Mucosa of rectum (tissue), 2 donors: ENCODE measurements at regions not wholly inside any gene's neighbourhood (a gene's known extent, or its start where the extent isn't known, plus 50 kb on each side); places are given as distances from the start of the nearest gene placed in this dataset.
"Not testable (repeated sequence)": the region's sequence is repeated elsewhere in the genome, so short reads cannot be mapped to it uniquely, and the experiment has no call there.

Source experiments
- H3K27ac ChIP-seq, 2 donors: one replicate each; pipeline ENCODE4 v1.7.0; 2013; ENCODE audit warnings: inconsistent platforms in 2 of 2, low read depth in 2 of 2, low read length in 2 of 2
- H3K27me3 ChIP-seq, 2 donors: one replicate each; pipeline ENCODE4 v1.7.0; 2013; ENCODE audit warnings: low read length in 2 of 2; ENCODE audit not compliant: control insufficient read depth in 2 of 2, insufficient read depth in 2 of 2
- H3K36me3 ChIP-seq, 2 donors: one replicate each; pipeline ENCODE4 v1.7.0; 2013; ENCODE audit warnings: low read length in 2 of 2; ENCODE audit not compliant: control insufficient read depth in 2 of 2, insufficient read depth in 2 of 2
- H3K4me1 ChIP-seq, 2 donors: one replicate each; pipeline ENCODE4 v1.7.0; 2013; ENCODE audit warnings: low read length in 2 of 2, mild to moderate bottlenecking in 1 of 2; ENCODE audit not compliant: control insufficient read depth in 2 of 2, insufficient read depth in 2 of 2
- H3K4me3 ChIP-seq, 2 donors: one replicate each; pipeline ENCODE4 v1.7.0; 2013; ENCODE audit warnings: low read length in 2 of 2
- H3K9ac ChIP-seq, 2 donors: one replicate each; pipeline ENCODE4 v1.7.0; 2013; ENCODE audit warnings: low read length in 2 of 2, low read depth in 1 of 2, mild to moderate bottlenecking in 1 of 2
- H3K9me3 ChIP-seq, 2 donors: one replicate each; pipeline ENCODE4 v1.7.0; 2013; ENCODE audit warnings: low read length in 2 of 2; ENCODE audit not compliant: control insufficient read depth in 2 of 2
- donor health status: healthy.
- donor health status: Normal muscosa, but diverticular disease.

- Histone ChIP-seq H3K9ac (no peak overlapping the region), H3K4me3 (no peak overlapping the region), H3K36me3 (no peaks in the 10 kb centered on the region), H3K27ac (no peak overlapping the region), H3K4me1 (no peaks in the 10 kb centered on the region), H3K27me3 (peaks cover 0 to 2% of the 10 kb centered on the region in 2 donors), H3K9me3 (no peaks in the 10 kb centered on the region)
These were observed 107.5 kb downstream of the SPP2 start for GRCh38 chr2:234157817-234158588.

GRCh38 chr2:234156326-234156725 lies 105.8 kb downstream of the SPP2 start:
- Histone ChIP-seq H3K4me3 (no peak overlapping the region), H3K9ac (no peak overlapping the region), H3K27me3 (peaks cover 0 to under 1% of the 10 kb centered on the region in 2 donors), H3K36me3 (no peaks in the 10 kb centered on the region), H3K27ac (no peak overlapping the region), H3K4me1 (no peaks in the 10 kb centered on the region), H3K9me3 (no peaks in the 10 kb centered on the region)

- H3K9me3 ChIP-seq, H3K9ac ChIP-seq, H3K27me3 ChIP-seq, H3K36me3 ChIP-seq, H3K4me3 ChIP-seq, H3K27ac ChIP-seq, H3K4me1 ChIP-seq: not testable (repeated sequence)
These were observed 102.3 kb downstream of the SPP2 start for GRCh38 chr2:234152835-234153234.

- H3K4me1 ChIP-seq: no peaks in the 10 kb centered on the region
- no peaks in the 10 kb centered on the region for H3K27me3 ChIP-seq
- H3K9ac ChIP-seq: no peak overlapping the region
- no peak overlapping the region for H3K4me3 ChIP-seq
- H3K36me3 ChIP-seq: no peaks in the 10 kb centered on the region
- no peak overlapping the region for H3K27ac ChIP-seq
- no peaks in the 10 kb centered on the region for H3K9me3 ChIP-seq
These were observed 96.9 kb downstream of the SPP2 start for GRCh38 chr2:234147335-234147861.

- H3K9ac ChIP-seq: no peak overlapping the region
- H3K9me3 ChIP-seq: no peaks in the 10 kb centered on the region
- H3K4me1 ChIP-seq: no peaks in the 10 kb centered on the region
- no peak overlapping the region for H3K27ac ChIP-seq
- no peaks in the 10 kb centered on the region for H3K36me3 ChIP-seq
- no peak overlapping the region for H3K4me3 ChIP-seq
- no peaks in the 10 kb centered on the region for H3K27me3 ChIP-seq
These were observed 95.8 kb downstream of the SPP2 start for GRCh38 chr2:234146087-234146826.

GRCh38 chr2:234145511-234145910 lies 95.0 kb downstream of the SPP2 start:
- no peaks in the 10 kb centered on the region for H3K9me3 ChIP-seq
- no peaks in the 10 kb centered on the region for H3K4me1 ChIP-seq
- H3K27me3 ChIP-seq: no peaks in the 10 kb centered on the region
- H3K27ac ChIP-seq: no peak overlapping the region
- H3K36me3 ChIP-seq: no peaks in the 10 kb centered on the region
- no peak overlapping the region for H3K4me3 ChIP-seq
- no peak overlapping the region for H3K9ac ChIP-seq

- Histone ChIP-seq H3K4me1 (no peaks in the 10 kb centered on the region), H3K27me3 (no peaks in the 10 kb centered on the region), H3K4me3 (no peak overlapping the region), H3K9ac (no peak overlapping the region), H3K27ac (no peak overlapping the region), H3K9me3 (no peaks in the 10 kb centered on the region), H3K36me3 (no peaks in the 10 kb centered on the region)
These were observed 94.6 kb downstream of the SPP2 start for GRCh38 chr2:234145057-234145456.

GRCh38 chr2:234143896-234144295 lies 93.4 kb downstream of the SPP2 start:
- Histone ChIP-seq H3K27ac (no peak overlapping the region), H3K9me3 (no peaks in the 10 kb centered on the region), H3K27me3 (no peaks in the 10 kb centered on the region), H3K4me1 (no peaks in the 10 kb centered on the region), H3K4me3 (no peak overlapping the region), H3K9ac (no peak overlapping the region), H3K36me3 (no peaks in the 10 kb centered on the region)

- H3K9me3 ChIP-seq: no peaks in the 10 kb centered on the region
- no peaks in the 10 kb centered on the region for H3K36me3 ChIP-seq
- H3K4me3 ChIP-seq: no peak overlapping the region
- H3K27me3 ChIP-seq: no peaks in the 10 kb centered on the region
- H3K27ac ChIP-seq: no peak overlapping the region
- H3K9ac ChIP-seq: no peak overlapping the region
- no peaks in the 10 kb centered on the region for H3K4me1 ChIP-seq
These were observed 92.0 kb downstream of the SPP2 start for GRCh38 chr2:234142530-234142929.

GRCh38 chr2:234139755-234140154 lies 89.3 kb downstream of the SPP2 start:
- H3K27ac ChIP-seq: no peak overlapping the region
- no peak overlapping the region for H3K9ac ChIP-seq
- H3K4me1 ChIP-seq: no peaks in the 10 kb centered on the region
- no peak overlapping the region for H3K4me3 ChIP-seq
- H3K36me3 ChIP-seq: no peaks in the 10 kb centered on the region
- no peaks in the 10 kb centered on the region for H3K27me3 ChIP-seq
- H3K9me3 ChIP-seq: no peaks in the 10 kb centered on the region
